ENCODE measurements at regions not wholly inside any gene's neighbourhood (a gene's known extent, or its start where the extent isn't known, plus 50 kb on each side); places are given as distances from the start of the nearest gene placed in this dataset.

GRCh38 chr21:19522381-19522780, 1118.8 kb upstream of the TMPRSS15 start:
- no peaks in the 10 kb centered on the region for H3K79me2 ChIP-seq (ENCODE audit: control insufficient read depth, insufficient read depth, low read length, poor library complexity)
- H2BK12ac ChIP-seq (ENCODE audit: low read length): no peak overlapping the region
- no peak overlapping the region for H3K4me2 ChIP-seq (ENCODE audit: low read length)
- no peak overlapping the region for H3K9ac ChIP-seq (ENCODE audit: low read length)
- WGBS (ENCODE audit: extremely low coverage, insufficient coverage, insufficient read length): no CpG with 5 or more reads among the region's 1 CpG
- peaks cover 3% of the 10 kb centered on the region for H3K79me1 ChIP-seq (ENCODE audit: low read length)
- no peak overlapping the region for H3K27ac ChIP-seq (ENCODE audit: low read depth, low read length)
- no peak overlapping the region for H3K18ac ChIP-seq (ENCODE audit: low read length)
- no peak overlapping the region for H3K4ac ChIP-seq (ENCODE audit: low read depth, low read length)
- H3K4me1 ChIP-seq (ENCODE audit: control insufficient read depth in 1 of 2, insufficient read depth in 2 of 2, low read length in 2 of 2): peaks cover 0 to 4% of the 10 kb centered on the region in 2 experiments
- no peak overlapping the region for H4K91ac ChIP-seq (ENCODE audit: low read depth, low read length)
- H3K23ac ChIP-seq (ENCODE audit: low read length): no peak overlapping the region
- no peaks in the 10 kb centered on the region for H3K36me3 ChIP-seq (ENCODE audit: control insufficient read depth in 1 of 2, insufficient read depth in 2 of 2, low read length in 2 of 2)
- H2AK5ac ChIP-seq (ENCODE audit: low read length): no peak overlapping the region
- no peak overlapping the region for H4K12ac ChIP-seq (ENCODE audit: low read depth, low read length)
- no peaks in the 10 kb centered on the region for H3K9me3 ChIP-seq (ENCODE audit: insufficient read depth, low read depth, low read length)
- H2AFZ ChIP-seq (ENCODE audit: insufficient read depth, low read length, poor library complexity): no peak overlapping the region
- no peak overlapping the region for H4K8ac ChIP-seq (ENCODE audit: low read depth, low read length)
- no peak overlapping the region for H2BK5ac ChIP-seq (ENCODE audit: low read depth, low read length, poor library complexity)
- H3K4me3 ChIP-seq (ENCODE audit: low read depth, low read length): no peak overlapping the region
- DNase-seq: no peak
- H3K27me3 ChIP-seq (ENCODE audit: insufficient read depth, low read length): no peaks in the 10 kb centered on the region
- H3K14ac ChIP-seq (ENCODE audit: low read length): no peak overlapping the region
- H2BK120ac ChIP-seq (ENCODE audit: insufficient read depth, low read length, poor library complexity): no peak overlapping the region

GRCh38 chr21:19523061-19523460, 1119.5 kb upstream of the TMPRSS15 start:
- no peak overlapping the region for H3K4me3 ChIP-seq (ENCODE audit: low read depth, low read length)
- H3K14ac ChIP-seq (ENCODE audit: low read length): no peak overlapping the region
- H3K27ac ChIP-seq (ENCODE audit: low read depth, low read length): no peak overlapping the region
- H3K9ac ChIP-seq (ENCODE audit: low read length): no peak overlapping the region
- no peaks in the 10 kb centered on the region for H3K9me3 ChIP-seq (ENCODE audit: insufficient read depth, low read depth, low read length)
- no peak overlapping the region for H2BK120ac ChIP-seq (ENCODE audit: insufficient read depth, low read length, poor library complexity)
- H3K36me3 ChIP-seq (ENCODE audit: control insufficient read depth in 1 of 2, insufficient read depth in 2 of 2, low read length in 2 of 2): no peaks in the 10 kb centered on the region
- H3K79me1 ChIP-seq (ENCODE audit: low read length): peaks cover 3% of the 10 kb centered on the region
- no peak overlapping the region for H4K8ac ChIP-seq (ENCODE audit: low read depth, low read length)
- H3K4me2 ChIP-seq (ENCODE audit: low read length): no peak overlapping the region
- H4K91ac ChIP-seq (ENCODE audit: low read depth, low read length): no peak overlapping the region
- no peak overlapping the region for H3K4ac ChIP-seq (ENCODE audit: low read depth, low read length)
- WGBS (ENCODE audit: extremely low coverage, insufficient coverage, insufficient read length): no CpG with 5 or more reads among the region's 1 CpG
- H2BK12ac ChIP-seq (ENCODE audit: low read length): no peak overlapping the region
- H3K23ac ChIP-seq (ENCODE audit: low read length): no peak overlapping the region
- H3K27me3 ChIP-seq (ENCODE audit: insufficient read depth, low read length): no peaks in the 10 kb centered on the region
- H3K79me2 ChIP-seq (ENCODE audit: control insufficient read depth, insufficient read depth, low read length, poor library complexity): no peaks in the 10 kb centered on the region
- no peak overlapping the region for H4K12ac ChIP-seq (ENCODE audit: low read depth, low read length)
- peaks cover 0 to 4% of the 10 kb centered on the region in 2 experiments for H3K4me1 ChIP-seq (ENCODE audit: control insufficient read depth in 1 of 2, insufficient read depth in 2 of 2, low read length in 2 of 2)
- H2AK5ac ChIP-seq (ENCODE audit: low read length): no peak overlapping the region
- no peak for DNase-seq
- H2AFZ ChIP-seq (ENCODE audit: insufficient read depth, low read length, poor library complexity): no peak overlapping the region
- no peak overlapping the region for H2BK5ac ChIP-seq (ENCODE audit: low read depth, low read length, poor library complexity)
- no peak overlapping the region for H3K18ac ChIP-seq (ENCODE audit: low read length)

DNA sequence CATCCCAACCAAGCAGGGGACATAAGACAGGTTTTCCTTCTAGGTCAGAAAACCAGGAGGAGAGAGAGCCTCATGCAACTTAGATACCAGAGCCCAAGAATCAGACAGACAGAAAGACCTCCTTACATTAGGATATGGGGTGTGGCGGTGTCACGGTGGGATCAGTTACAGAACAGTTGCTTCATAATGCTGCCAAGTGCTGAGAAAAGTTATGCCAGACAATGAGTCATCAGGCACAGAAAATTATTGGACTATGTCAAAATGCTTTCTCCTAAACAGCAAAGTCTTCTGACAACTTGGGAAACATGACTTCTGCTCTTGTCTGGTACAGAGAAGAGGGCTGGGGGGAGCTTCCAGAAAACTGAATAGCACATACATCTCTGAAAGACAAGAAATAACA, 1120.2 kb upstream of the TMPRSS15 start:
- Histone ChIP-seq H3K4me3 (ENCODE audit: low read depth, low read length) (no peak overlapping the region), H2BK5ac (ENCODE audit: low read depth, low read length, poor library complexity) (no peak overlapping the region), H2AFZ (ENCODE audit: insufficient read depth, low read length, poor library complexity) (no peak overlapping the region), H3K79me2 (ENCODE audit: control insufficient read depth, insufficient read depth, low read length, poor library complexity) (no peaks in the 10 kb centered on the region), H2AK5ac (ENCODE audit: low read length) (no peak overlapping the region), H4K8ac (ENCODE audit: low read depth, low read length) (no peak overlapping the region), H3K4ac (ENCODE audit: low read depth, low read length) (no peak overlapping the region), H2BK12ac (ENCODE audit: low read length) (no peak overlapping the region), H3K23ac (ENCODE audit: low read length) (no peak overlapping the region), H3K9ac (ENCODE audit: low read length) (no peak overlapping the region), H3K36me3 (ENCODE audit: control insufficient read depth in 1 of 2, insufficient read depth in 2 of 2, low read length in 2 of 2) (no peaks in the 10 kb centered on the region), H3K18ac (ENCODE audit: low read length) (no peak overlapping the region), H3K9me3 (ENCODE audit: insufficient read depth, low read depth, low read length) (no peaks in the 10 kb centered on the region), H4K91ac (ENCODE audit: low read depth, low read length) (no peak overlapping the region), H2BK120ac (ENCODE audit: insufficient read depth, low read length, poor library complexity) (no peak overlapping the region), H3K27ac (ENCODE audit: low read depth, low read length) (peak overlapping the region; percentile 34), H3K14ac (ENCODE audit: low read length) (no peak overlapping the region), H4K12ac (ENCODE audit: low read depth, low read length) (no peak overlapping the region), H3K79me1 (ENCODE audit: low read length) (peaks cover 5% of the 10 kb centered on the region), H3K4me2 (ENCODE audit: low read length) (no peak overlapping the region), H3K4me1 (ENCODE audit: control insufficient read depth in 1 of 2, insufficient read depth in 2 of 2, low read length in 2 of 2) (peaks cover 0 to 4% of the 10 kb centered on the region in 2 experiments), H3K27me3 (ENCODE audit: insufficient read depth, low read length) (no peaks in the 10 kb centered on the region)
- no CpG with 5 or more reads among the region's 2 CpGs for WGBS (ENCODE audit: extremely low coverage, insufficient coverage, insufficient read length)
- DNase-seq: no peak

GRCh38 chr21:19529031-19529430, 1125.4 kb upstream of the TMPRSS15 start:
- no peak overlapping the region for H4K12ac ChIP-seq (ENCODE audit: low read depth, low read length)
- H3K79me1 ChIP-seq (ENCODE audit: low read length): peaks cover 5% of the 10 kb centered on the region
- H2BK120ac ChIP-seq (ENCODE audit: insufficient read depth, low read length, poor library complexity): no peak overlapping the region
- no peaks in the 10 kb centered on the region for H3K9me3 ChIP-seq (ENCODE audit: insufficient read depth, low read depth, low read length)
- no peak overlapping the region for H3K23ac ChIP-seq (ENCODE audit: low read length)
- H2BK5ac ChIP-seq (ENCODE audit: low read depth, low read length, poor library complexity): no peak overlapping the region
- H2AFZ ChIP-seq (ENCODE audit: insufficient read depth, low read length, poor library complexity): no peak overlapping the region
- no peaks in the 10 kb centered on the region for H3K79me2 ChIP-seq (ENCODE audit: control insufficient read depth, insufficient read depth, low read length, poor library complexity)
- no peak overlapping the region for H4K8ac ChIP-seq (ENCODE audit: low read depth, low read length)
- H3K18ac ChIP-seq (ENCODE audit: low read length): no peak overlapping the region
- H3K9ac ChIP-seq (ENCODE audit: low read length): no peak overlapping the region
- no peak overlapping the region for H4K91ac ChIP-seq (ENCODE audit: low read depth, low read length)
- H3K4me3 ChIP-seq (ENCODE audit: low read depth, low read length): no peak overlapping the region
- H3K14ac ChIP-seq (ENCODE audit: low read length): no peak overlapping the region
- WGBS (ENCODE audit: extremely low coverage, insufficient coverage, insufficient read length): no CpG with 5 or more reads among the region's 1 CpG
- H3K27me3 ChIP-seq (ENCODE audit: insufficient read depth, low read length): no peaks in the 10 kb centered on the region
- no peak for DNase-seq
- peaks cover 0 to 4% of the 10 kb centered on the region in 2 experiments for H3K4me1 ChIP-seq (ENCODE audit: control insufficient read depth in 1 of 2, insufficient read depth in 2 of 2, low read length in 2 of 2)
- H2BK12ac ChIP-seq (ENCODE audit: low read length): no peak overlapping the region
- no peak overlapping the region for H3K27ac ChIP-seq (ENCODE audit: low read depth, low read length)
- H3K36me3 ChIP-seq (ENCODE audit: control insufficient read depth in 1 of 2, insufficient read depth in 2 of 2, low read length in 2 of 2): no peaks in the 10 kb centered on the region
- no peak overlapping the region for H3K4me2 ChIP-seq (ENCODE audit: low read length)
- H2AK5ac ChIP-seq (ENCODE audit: low read length): no peak overlapping the region
- no peak overlapping the region for H3K4ac ChIP-seq (ENCODE audit: low read depth, low read length)
